ENCODE measurements at regions not wholly inside any gene's neighbourhood (a gene's known extent, or its start where the extent isn't known, plus 50 kb on each side); places are given as distances from the start of the nearest gene placed in this dataset.

DNA sequence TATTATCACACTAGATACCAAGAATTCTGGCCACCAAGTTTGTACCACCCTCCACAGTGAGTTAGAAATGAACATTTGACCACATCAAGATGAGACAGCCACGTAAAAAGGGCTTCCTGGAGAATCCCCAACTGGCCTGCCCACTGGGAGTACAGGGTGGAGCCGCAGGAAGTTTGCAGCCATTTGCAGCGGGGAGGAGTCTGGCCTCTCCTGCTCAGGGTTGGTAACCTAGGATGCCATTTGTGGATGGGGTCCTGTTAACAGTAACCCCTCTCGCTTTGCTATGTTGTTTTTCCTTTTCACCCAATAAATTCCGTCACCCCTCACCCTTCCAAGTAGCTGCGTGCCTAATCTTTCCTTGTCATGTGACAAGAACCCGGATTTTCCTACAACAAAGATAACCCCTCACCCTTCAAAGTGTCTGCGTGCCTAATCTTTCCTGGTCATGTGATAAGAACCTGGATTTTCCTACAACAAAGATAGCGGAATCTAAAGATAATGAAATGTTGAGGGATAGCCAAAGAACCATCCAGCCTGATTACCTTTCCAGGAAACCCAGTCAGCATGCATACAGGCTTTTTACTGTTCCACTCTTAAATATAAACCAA is 245.4 kb downstream of the NAF1 start:
- TF ChIP-seq ZZZ3 (IDR thresholded peaks at IDR 0.05; ENCODE audit: control insufficient read depth, insufficient read length, low read depth): no peak
- TF ChIP-seq JUND (IDR thresholded peaks at IDR 0.05; ENCODE audit: low read depth, low read length): no peak
- TF ChIP-seq, protein P1, sequence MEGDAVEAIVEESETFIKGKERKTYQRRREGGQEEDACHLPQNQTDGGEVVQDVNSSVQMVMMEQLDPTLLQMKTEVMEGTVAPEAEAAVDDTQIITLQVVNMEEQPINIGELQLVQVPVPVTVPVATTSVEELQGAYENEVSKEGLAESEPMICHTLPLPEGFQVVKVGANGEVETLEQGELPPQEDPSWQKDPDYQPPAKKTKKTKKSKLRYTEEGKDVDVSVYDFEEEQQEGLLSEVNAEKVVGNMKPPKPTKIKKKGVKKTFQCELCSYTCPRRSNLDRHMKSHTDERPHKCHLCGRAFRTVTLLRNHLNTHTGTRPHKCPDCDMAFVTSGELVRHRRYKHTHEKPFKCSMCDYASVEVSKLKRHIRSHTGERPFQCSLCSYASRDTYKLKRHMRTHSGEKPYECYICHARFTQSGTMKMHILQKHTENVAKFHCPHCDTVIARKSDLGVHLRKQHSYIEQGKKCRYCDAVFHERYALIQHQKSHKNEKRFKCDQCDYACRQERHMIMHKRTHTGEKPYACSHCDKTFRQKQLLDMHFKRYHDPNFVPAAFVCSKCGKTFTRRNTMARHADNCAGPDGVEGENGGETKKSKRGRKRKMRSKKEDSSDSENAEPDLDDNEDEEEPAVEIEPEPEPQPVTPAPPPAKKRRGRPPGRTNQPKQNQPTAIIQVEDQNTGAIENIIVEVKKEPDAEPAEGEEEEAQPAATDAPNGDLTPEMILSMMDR (IDR thresholded peaks at IDR 0.05 in 2 of 3, conservative IDR thresholded peaks at IDR 0.05 in 1 of 3; ENCODE audit: control insufficient read depth in 2 of 3, extremely low read depth in 1 of 3, insufficient read depth in 1 of 3, low read depth in 3 of 3, low read length in 3 of 3): no peak
- TF ChIP-seq, protein P2, sequence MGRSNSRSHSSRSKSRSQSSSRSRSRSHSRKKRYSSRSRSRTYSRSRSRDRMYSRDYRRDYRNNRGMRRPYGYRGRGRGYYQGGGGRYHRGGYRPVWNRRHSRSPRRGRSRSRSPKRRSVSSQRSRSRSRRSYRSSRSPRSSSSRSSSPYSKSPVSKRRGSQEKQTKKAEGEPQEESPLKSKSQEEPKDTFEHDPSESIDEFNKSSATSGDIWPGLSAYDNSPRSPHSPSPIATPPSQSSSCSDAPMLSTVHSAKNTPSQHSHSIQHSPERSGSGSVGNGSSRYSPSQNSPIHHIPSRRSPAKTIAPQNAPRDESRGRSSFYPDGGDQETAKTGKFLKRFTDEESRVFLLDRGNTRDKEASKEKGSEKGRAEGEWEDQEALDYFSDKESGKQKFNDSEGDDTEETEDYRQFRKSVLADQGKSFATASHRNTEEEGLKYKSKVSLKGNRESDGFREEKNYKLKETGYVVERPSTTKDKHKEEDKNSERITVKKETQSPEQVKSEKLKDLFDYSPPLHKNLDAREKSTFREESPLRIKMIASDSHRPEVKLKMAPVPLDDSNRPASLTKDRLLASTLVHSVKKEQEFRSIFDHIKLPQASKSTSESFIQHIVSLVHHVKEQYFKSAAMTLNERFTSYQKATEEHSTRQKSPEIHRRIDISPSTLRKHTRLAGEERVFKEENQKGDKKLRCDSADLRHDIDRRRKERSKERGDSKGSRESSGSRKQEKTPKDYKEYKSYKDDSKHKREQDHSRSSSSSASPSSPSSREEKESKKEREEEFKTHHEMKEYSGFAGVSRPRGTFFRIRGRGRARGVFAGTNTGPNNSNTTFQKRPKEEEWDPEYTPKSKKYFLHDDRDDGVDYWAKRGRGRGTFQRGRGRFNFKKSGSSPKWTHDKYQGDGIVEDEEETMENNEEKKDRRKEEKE (IDR thresholded peaks at IDR 0.05): no peak
- TF ChIP-seq ZNF384 (IDR thresholded peaks at IDR 0.05; ENCODE audit: borderline replicate concordance, low read depth, low read length): no peak
- TF ChIP-seq RAD21 (IDR thresholded peaks at IDR 0.05; ENCODE audit: insufficient read depth, low read depth, low read length): no peak
- no peak for TF ChIP-seq RB1 (IDR thresholded peaks at IDR 0.05; ENCODE audit: borderline replicate concordance)
- TF ChIP-seq POLR2A (IDR thresholded peaks at IDR 0.05; ENCODE audit: low read depth, low read length): no peak

Measured in GM12878 (cell line).